ENCODE measurements at regions not wholly inside any gene's neighbourhood (a gene's known extent, or its start where the extent isn't known, plus 50 kb on each side); places are given as distances from the start of the nearest gene placed in this dataset.

DNA sequence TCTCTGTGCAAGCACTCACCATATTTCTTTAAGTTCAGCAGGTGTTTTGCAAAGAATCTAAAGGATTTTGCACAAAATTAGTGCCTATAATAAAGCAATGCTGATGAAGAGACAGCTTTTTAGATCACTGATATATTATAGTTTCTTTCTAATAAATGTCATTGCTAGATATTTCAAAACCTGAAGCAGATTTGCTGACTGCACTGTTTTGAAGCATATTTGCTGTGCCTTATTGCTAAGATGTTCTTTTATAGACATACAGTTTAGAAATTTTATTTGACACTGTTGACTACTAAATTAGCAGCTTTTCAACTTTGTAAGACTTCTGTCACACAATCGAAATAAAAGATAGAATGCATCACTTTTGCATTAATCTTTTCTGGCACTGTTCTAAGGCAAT lies 620.9 kb upstream of the CELF4 start:
- Histone ChIP-seq H3K23ac (ENCODE audit: low read length in 2 of 2) (no peak overlapping the region), H3K27me3 (ENCODE audit: control insufficient read depth in 1 of 2, insufficient read depth in 1 of 2, low read length in 2 of 2) (no peaks in the 10 kb centered on the region), H3K9ac (ENCODE audit: low read length) (no peak overlapping the region), H2AK5ac (ENCODE audit: low read length, severe bottlenecking) (no peak overlapping the region), H2BK120ac (ENCODE audit: low read depth, low read length) (no peak overlapping the region), H3K4ac (ENCODE audit: low read depth in 1 of 2, low read length in 2 of 2) (no peak overlapping the region), H3K79me1 (replicated peaks; ENCODE audit: low read length, poor library complexity, severe bottlenecking) (no peaks in the 10 kb centered on the region), H3K18ac (ENCODE audit: low read depth in 1 of 2, low read length in 2 of 2) (no peak overlapping the region), H3K4me2 (ENCODE audit: low read length, poor library complexity, severe bottlenecking) (no peak overlapping the region), H3K4me3 (ENCODE audit: insufficient read depth in 1 of 2, low read depth in 1 of 2, low read length in 2 of 2) (no peak overlapping the region), H4K91ac (ENCODE audit: low read length) (no peak overlapping the region), H2BK15ac (ENCODE audit: low read depth, poor library complexity, severe bottlenecking) (no peak overlapping the region), H3K36me3 (ENCODE audit: control insufficient read depth in 1 of 2, insufficient read depth in 2 of 2, low read depth in 1 of 2, low read length in 2 of 2) (no peaks in the 10 kb centered on the region), H4K8ac (ENCODE audit: low read length) (no peak overlapping the region), H3K14ac (ENCODE audit: low read length in 2 of 2) (no peak overlapping the region), H3K4me1 (ENCODE audit: control insufficient read depth, insufficient read depth, low read depth, low read length) (no peaks in the 10 kb centered on the region), H2AFZ (ENCODE audit: low read depth, low read length) (no peak overlapping the region), H3K27ac (ENCODE audit: low read length, poor library complexity, severe bottlenecking) (no peak overlapping the region), H2BK12ac (ENCODE audit: low read length in 2 of 2) (no peak overlapping the region), H3K9me3 (ENCODE audit: control insufficient read depth, low read length) (peaks cover 10% of the 10 kb centered on the region), H2BK5ac (ENCODE audit: low read depth, low read length, poor library complexity, severe bottlenecking) (no peak overlapping the region)
- no peak for DNase-seq
- no CpG with 5 or more reads among the region's 1 CpG for WGBS

DNA sequence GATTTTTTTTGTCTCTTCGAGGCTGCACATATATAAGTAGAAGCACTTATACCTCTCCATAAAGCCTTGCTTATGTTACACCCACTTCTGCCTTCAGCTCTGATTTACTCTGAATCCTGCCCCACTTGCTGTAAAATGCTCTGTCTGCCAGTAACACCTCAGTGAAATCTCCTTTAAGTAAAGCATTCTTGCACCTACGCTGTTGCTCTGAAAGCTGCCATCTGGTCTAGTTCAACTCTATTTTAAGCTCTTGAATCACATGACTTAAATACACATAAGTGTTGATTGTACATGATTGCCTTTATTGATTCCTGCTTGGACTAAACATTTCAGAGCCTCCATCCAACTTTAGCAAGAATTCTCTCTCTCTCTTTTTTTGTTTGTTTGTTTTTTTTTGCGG lies 609.0 kb upstream of the CELF4 start:
- Histone ChIP-seq H3K4me3 (ENCODE audit: insufficient read depth in 1 of 2, low read depth in 1 of 2, low read length in 2 of 2) (no peak overlapping the region), H3K27me3 (ENCODE audit: control insufficient read depth in 1 of 2, insufficient read depth in 1 of 2, low read length in 2 of 2) (no peaks in the 10 kb centered on the region), H2BK15ac (ENCODE audit: low read depth, poor library complexity, severe bottlenecking) (no peak overlapping the region), H3K4me2 (ENCODE audit: low read length, poor library complexity, severe bottlenecking) (no peak overlapping the region), H2AFZ (ENCODE audit: low read depth, low read length) (no peak overlapping the region), H3K27ac (ENCODE audit: low read length, poor library complexity, severe bottlenecking) (no peak overlapping the region), H2BK120ac (ENCODE audit: low read depth, low read length) (no peak overlapping the region), H2BK5ac (ENCODE audit: low read depth, low read length, poor library complexity, severe bottlenecking) (no peak overlapping the region), H3K36me3 (ENCODE audit: control insufficient read depth in 1 of 2, insufficient read depth in 2 of 2, low read depth in 1 of 2, low read length in 2 of 2) (no peaks in the 10 kb centered on the region), H2AK5ac (ENCODE audit: low read length, severe bottlenecking) (no peak overlapping the region), H3K9me3 (ENCODE audit: control insufficient read depth, low read length) (no peaks in the 10 kb centered on the region), H3K4me1 (ENCODE audit: control insufficient read depth, insufficient read depth, low read depth, low read length) (no peaks in the 10 kb centered on the region), H3K18ac (ENCODE audit: low read depth in 1 of 2, low read length in 2 of 2) (no peak overlapping the region), H2BK12ac (ENCODE audit: low read length in 2 of 2) (no peak overlapping the region), H3K79me1 (replicated peaks; ENCODE audit: low read length, poor library complexity, severe bottlenecking) (no peaks in the 10 kb centered on the region), H4K91ac (ENCODE audit: low read length) (no peak overlapping the region), H3K4ac (ENCODE audit: low read depth in 1 of 2, low read length in 2 of 2) (no peak overlapping the region), H3K23ac (ENCODE audit: low read length in 2 of 2) (no peak overlapping the region), H4K8ac (ENCODE audit: low read length) (no peak overlapping the region), H3K9ac (ENCODE audit: low read length) (no peak overlapping the region), H3K14ac (ENCODE audit: low read length in 2 of 2) (no peak overlapping the region)
- DNase-seq = no peak
- WGBS = 63% methylated on average over 1 of the region's 3 CpGs

DNA sequence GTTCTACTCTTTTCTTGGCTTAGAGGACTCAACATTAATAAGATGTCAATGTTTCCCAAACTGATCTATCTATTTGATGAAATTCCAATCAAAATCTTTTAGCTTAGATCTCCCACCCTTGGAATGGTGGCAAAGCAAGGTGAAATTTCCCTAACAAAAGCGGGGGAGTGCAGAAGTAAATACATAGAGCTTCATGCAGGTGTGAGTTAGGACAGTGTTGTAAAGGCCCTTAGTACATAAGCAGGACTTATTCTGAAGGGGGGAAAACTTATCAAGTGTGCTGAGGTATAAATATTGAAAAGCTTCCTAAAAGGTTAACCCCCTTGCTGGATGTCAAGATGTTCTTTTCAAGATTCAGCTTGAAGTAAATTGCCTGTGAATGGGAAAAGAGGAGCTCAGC lies 608.6 kb upstream of the CELF4 start:
- H3K27ac ChIP-seq (ENCODE audit: low read length, poor library complexity, severe bottlenecking) = no peak overlapping the region

DNA sequence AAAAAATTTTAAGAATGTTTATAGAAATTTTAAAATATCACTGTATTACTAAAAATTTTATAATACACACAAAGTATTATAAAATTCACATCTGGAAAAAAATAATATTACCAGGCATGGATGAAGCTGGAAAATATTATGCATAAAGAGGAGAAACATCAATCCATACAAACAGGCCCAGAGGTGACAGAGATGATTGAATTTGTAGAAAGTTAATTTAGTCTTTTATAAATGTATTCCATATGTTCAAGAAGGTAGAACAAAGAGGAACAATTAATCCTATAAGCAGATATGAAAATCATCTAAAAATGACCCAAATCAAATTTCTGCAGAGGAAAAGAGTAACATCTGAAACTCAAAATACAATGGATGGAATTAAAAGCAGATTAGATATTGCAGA lies 605.2 kb upstream of the CELF4 start:
- Histone ChIP-seq H3K4me2 (ENCODE audit: low read length, poor library complexity, severe bottlenecking) (no peak overlapping the region), H3K79me1 (replicated peaks; ENCODE audit: low read length, poor library complexity, severe bottlenecking) (no peaks in the 10 kb centered on the region), H3K27ac (ENCODE audit: low read length, poor library complexity, severe bottlenecking) (no peak overlapping the region), H3K4me1 (ENCODE audit: control insufficient read depth, insufficient read depth, low read depth, low read length) (no peaks in the 10 kb centered on the region), H2BK15ac (ENCODE audit: low read depth, poor library complexity, severe bottlenecking) (no peak overlapping the region), H3K4me3 (ENCODE audit: insufficient read depth in 1 of 2, low read depth in 1 of 2, low read length in 2 of 2) (no peak overlapping the region), H4K91ac (ENCODE audit: low read length) (no peak overlapping the region), H3K18ac (ENCODE audit: low read depth in 1 of 2, low read length in 2 of 2) (no peak overlapping the region), H3K9ac (ENCODE audit: low read length) (no peak overlapping the region), H3K9me3 (ENCODE audit: control insufficient read depth, low read length) (no peaks in the 10 kb centered on the region), H2BK5ac (ENCODE audit: low read depth, low read length, poor library complexity, severe bottlenecking) (no peak overlapping the region), H3K4ac (ENCODE audit: low read depth in 1 of 2, low read length in 2 of 2) (no peak overlapping the region), H3K14ac (ENCODE audit: low read length in 2 of 2) (no peak overlapping the region), H2AFZ (ENCODE audit: low read depth, low read length) (no peak overlapping the region), H4K8ac (ENCODE audit: low read length) (no peak overlapping the region), H3K23ac (ENCODE audit: low read length in 2 of 2) (no peak overlapping the region), H3K27me3 (ENCODE audit: control insufficient read depth in 1 of 2, insufficient read depth in 1 of 2, low read length in 2 of 2) (no peaks in the 10 kb centered on the region), H3K36me3 (ENCODE audit: control insufficient read depth in 1 of 2, insufficient read depth in 2 of 2, low read depth in 1 of 2, low read length in 2 of 2) (no peaks in the 10 kb centered on the region), H2AK5ac (ENCODE audit: low read length, severe bottlenecking) (no peak overlapping the region), H2BK12ac (ENCODE audit: low read length in 2 of 2) (no peak overlapping the region), H2BK120ac (ENCODE audit: low read depth, low read length) (no peak overlapping the region)
- DNase-seq = no peak

More for the DNA sequence above, 608.6 kb upstream of the CELF4 start:
- no peak overlapping the region for H2BK12ac ChIP-seq (ENCODE audit: low read length in 2 of 2)
- 96% methylated on average over 1 of the region's 1 CpG for WGBS
- H4K8ac ChIP-seq (ENCODE audit: low read length) = no peak overlapping the region
- H2AFZ ChIP-seq (ENCODE audit: low read depth, low read length) = no peak overlapping the region
- no peak overlapping the region for H3K4me3 ChIP-seq (ENCODE audit: insufficient read depth in 1 of 2, low read depth in 1 of 2, low read length in 2 of 2)
- H3K18ac ChIP-seq (ENCODE audit: low read depth in 1 of 2, low read length in 2 of 2) = no peak overlapping the region
- H3K14ac ChIP-seq (ENCODE audit: low read length in 2 of 2) = no peak overlapping the region
- H2AK5ac ChIP-seq (ENCODE audit: low read length, severe bottlenecking) = no peak overlapping the region
- H3K4me1 ChIP-seq (ENCODE audit: control insufficient read depth, insufficient read depth, low read depth, low read length) = no peaks in the 10 kb centered on the region
- no peaks in the 10 kb centered on the region for H3K27me3 ChIP-seq (ENCODE audit: control insufficient read depth in 1 of 2, insufficient read depth in 1 of 2, low read length in 2 of 2)
- H3K36me3 ChIP-seq (ENCODE audit: control insufficient read depth in 1 of 2, insufficient read depth in 2 of 2, low read depth in 1 of 2, low read length in 2 of 2) = no peaks in the 10 kb centered on the region
- H3K23ac ChIP-seq (ENCODE audit: low read length in 2 of 2) = no peak overlapping the region
- H2BK120ac ChIP-seq (ENCODE audit: low read depth, low read length) = no peak overlapping the region
- no peak for DNase-seq
- H3K79me1 ChIP-seq (replicated peaks; ENCODE audit: low read length, poor library complexity, severe bottlenecking) = no peaks in the 10 kb centered on the region
- H4K91ac ChIP-seq (ENCODE audit: low read length) = no peak overlapping the region
- no peak overlapping the region for H3K4ac ChIP-seq (ENCODE audit: low read depth in 1 of 2, low read length in 2 of 2)
- no peak overlapping the region for H2BK15ac ChIP-seq (ENCODE audit: low read depth, poor library complexity, severe bottlenecking)
- H3K9me3 ChIP-seq (ENCODE audit: control insufficient read depth, low read length) = no peaks in the 10 kb centered on the region
- no peak overlapping the region for H3K9ac ChIP-seq (ENCODE audit: low read length)
- no peak overlapping the region for H3K4me2 ChIP-seq (ENCODE audit: low read length, poor library complexity, severe bottlenecking)
- H2BK5ac ChIP-seq (ENCODE audit: low read depth, low read length, poor library complexity, severe bottlenecking) = no peak overlapping the region
